ENCODE measurements at regions not wholly inside any gene's neighbourhood (a gene's known extent, or its start where the extent isn't known, plus 50 kb on each side); places are given as distances from the start of the nearest gene placed in this dataset.

- Histone ChIP-seq H3K9me3 (replicated peaks; ENCODE audit: low read length) (peaks cover 6% of the 10 kb centered on the region), H3K9ac (ENCODE audit: low read depth, low read length) (no peak overlapping the region), H3K36me3 (ENCODE audit: insufficient read depth, low read length) (no peaks in the 10 kb centered on the region), H3K4me2 (ENCODE audit: low read length) (no peak overlapping the region), H3K27me3 (ENCODE audit: control insufficient read depth, insufficient read depth, low read length) (no peaks in the 10 kb centered on the region), H3K4me1 (ENCODE audit: control insufficient read depth, insufficient read depth, low read length) (no peaks in the 10 kb centered on the region), H3K4me3 (ENCODE audit: low read length) (no peak overlapping the region)
Observed at GRCh38 chr5:165609871-165610270, 2104.5 kb downstream of the MAT2B start.

GRCh38 chr5:165616490-165617405 lies 2111.3 kb downstream of the MAT2B start:
- H3K9ac ChIP-seq (ENCODE audit: low read depth, low read length): no peak overlapping the region
- no peak overlapping the region for H3K4me3 ChIP-seq (ENCODE audit: low read length)
- H3K4me1 ChIP-seq (ENCODE audit: control insufficient read depth, insufficient read depth, low read length): no peaks in the 10 kb centered on the region
- H3K36me3 ChIP-seq (ENCODE audit: insufficient read depth, low read length): no peaks in the 10 kb centered on the region
- no peaks in the 10 kb centered on the region for H3K9me3 ChIP-seq (replicated peaks; ENCODE audit: low read length)
- no peaks in the 10 kb centered on the region for H3K27me3 ChIP-seq (ENCODE audit: control insufficient read depth, insufficient read depth, low read length)
- no peak overlapping the region for H3K4me2 ChIP-seq (ENCODE audit: low read length)

- Histone ChIP-seq H3K4me1 (ENCODE audit: control insufficient read depth, insufficient read depth, low read length) (no peaks in the 10 kb centered on the region), H3K4me2 (ENCODE audit: low read length) (no peak overlapping the region), H3K36me3 (ENCODE audit: insufficient read depth, low read length) (no peaks in the 10 kb centered on the region), H3K27me3 (ENCODE audit: control insufficient read depth, insufficient read depth, low read length) (no peaks in the 10 kb centered on the region), H3K9ac (ENCODE audit: low read depth, low read length) (no peak overlapping the region), H3K4me3 (ENCODE audit: low read length) (no peak overlapping the region), H3K9me3 (replicated peaks; ENCODE audit: low read length) (no peaks in the 10 kb centered on the region)
Observed at GRCh38 chr5:165617491-165617890, 2112.1 kb downstream of the MAT2B start.

GRCh38 chr5:165620394-165620793 lies 2115.0 kb downstream of the MAT2B start:
- no peaks in the 10 kb centered on the region for H3K27me3 ChIP-seq (ENCODE audit: control insufficient read depth, insufficient read depth, low read length)
- no peaks in the 10 kb centered on the region for H3K9me3 ChIP-seq (replicated peaks; ENCODE audit: low read length)
- no peak overlapping the region for H3K4me2 ChIP-seq (ENCODE audit: low read length)
- no peaks in the 10 kb centered on the region for H3K4me1 ChIP-seq (ENCODE audit: control insufficient read depth, insufficient read depth, low read length)
- H3K4me3 ChIP-seq (ENCODE audit: low read length): no peak overlapping the region
- H3K9ac ChIP-seq (ENCODE audit: low read depth, low read length): no peak overlapping the region
- H3K36me3 ChIP-seq (ENCODE audit: insufficient read depth, low read length): no peaks in the 10 kb centered on the region

- Histone ChIP-seq H3K9ac (ENCODE audit: low read depth, low read length) (no peak overlapping the region), H3K4me1 (ENCODE audit: control insufficient read depth, insufficient read depth, low read length) (no peaks in the 10 kb centered on the region), H3K4me2 (ENCODE audit: low read length) (no peak overlapping the region), H3K4me3 (ENCODE audit: low read length) (no peak overlapping the region), H3K9me3 (replicated peaks; ENCODE audit: low read length) (peaks cover 2% of the 10 kb centered on the region), H3K27me3 (ENCODE audit: control insufficient read depth, insufficient read depth, low read length) (no peaks in the 10 kb centered on the region), H3K36me3 (ENCODE audit: insufficient read depth, low read length) (no peaks in the 10 kb centered on the region)
Observed at GRCh38 chr5:165622864-165623536, 2117.6 kb downstream of the MAT2B start.

- no peaks in the 10 kb centered on the region for H3K27me3 ChIP-seq (ENCODE audit: control insufficient read depth, insufficient read depth, low read length)
- no peak overlapping the region for H3K4me3 ChIP-seq (ENCODE audit: low read length)
- H3K4me2 ChIP-seq (ENCODE audit: low read length): no peak overlapping the region
- H3K36me3 ChIP-seq (ENCODE audit: insufficient read depth, low read length): no peaks in the 10 kb centered on the region
- no peak overlapping the region for H3K9ac ChIP-seq (ENCODE audit: low read depth, low read length)
- H3K4me1 ChIP-seq (ENCODE audit: control insufficient read depth, insufficient read depth, low read length): no peaks in the 10 kb centered on the region
- H3K9me3 ChIP-seq (replicated peaks; ENCODE audit: low read length): peaks cover 2% of the 10 kb centered on the region
Observed at GRCh38 chr5:165624166-165624946, 2118.9 kb downstream of the MAT2B start.

- H3K36me3 ChIP-seq (ENCODE audit: insufficient read depth, low read length): no peaks in the 10 kb centered on the region
- no peak overlapping the region for H3K9ac ChIP-seq (ENCODE audit: low read depth, low read length)
- H3K4me1 ChIP-seq (ENCODE audit: control insufficient read depth, insufficient read depth, low read length): no peaks in the 10 kb centered on the region
- H3K4me3 ChIP-seq (ENCODE audit: low read length): no peak overlapping the region
- no peak overlapping the region for H3K4me2 ChIP-seq (ENCODE audit: low read length)
- no peaks in the 10 kb centered on the region for H3K27me3 ChIP-seq (ENCODE audit: control insufficient read depth, insufficient read depth, low read length)
- peaks cover 2% of the 10 kb centered on the region for H3K9me3 ChIP-seq (replicated peaks; ENCODE audit: low read length)
Observed at GRCh38 chr5:165626161-165626560, 2120.7 kb downstream of the MAT2B start.

GRCh38 chr5:165627548-165628170 lies 2122.2 kb downstream of the MAT2B start:
- no peaks in the 10 kb centered on the region for H3K4me1 ChIP-seq (ENCODE audit: control insufficient read depth, insufficient read depth, low read length)
- H3K9me3 ChIP-seq (replicated peaks; ENCODE audit: low read length): peaks cover 2% of the 10 kb centered on the region
- no peak overlapping the region for H3K9ac ChIP-seq (ENCODE audit: low read depth, low read length)
- no peak overlapping the region for H3K4me2 ChIP-seq (ENCODE audit: low read length)
- H3K36me3 ChIP-seq (ENCODE audit: insufficient read depth, low read length): no peaks in the 10 kb centered on the region
- H3K27me3 ChIP-seq (ENCODE audit: control insufficient read depth, insufficient read depth, low read length): no peaks in the 10 kb centered on the region
- no peak overlapping the region for H3K4me3 ChIP-seq (ENCODE audit: low read length)

GRCh38 chr5:165630261-165630778 lies 2124.9 kb downstream of the MAT2B start:
- Histone ChIP-seq H3K9me3 (replicated peaks; ENCODE audit: low read length) (peaks cover 2% of the 10 kb centered on the region), H3K27me3 (ENCODE audit: control insufficient read depth, insufficient read depth, low read length) (no peaks in the 10 kb centered on the region), H3K9ac (ENCODE audit: low read depth, low read length) (no peak overlapping the region), H3K4me1 (ENCODE audit: control insufficient read depth, insufficient read depth, low read length) (no peaks in the 10 kb centered on the region), H3K4me2 (ENCODE audit: low read length) (no peak overlapping the region), H3K4me3 (ENCODE audit: low read length) (no peak overlapping the region), H3K36me3 (ENCODE audit: insufficient read depth, low read length) (no peaks in the 10 kb centered on the region)

GRCh38 chr5:165631235-165631634 lies 2125.8 kb downstream of the MAT2B start:
- H3K27me3 ChIP-seq (ENCODE audit: control insufficient read depth, insufficient read depth, low read length): no peaks in the 10 kb centered on the region
- no peak overlapping the region for H3K4me3 ChIP-seq (ENCODE audit: low read length)

GRCh38 chr5:165642366-165642765 lies 2136.9 kb downstream of the MAT2B start:
- no peak overlapping the region for H3K4me2 ChIP-seq (ENCODE audit: low read length)
- no peaks in the 10 kb centered on the region for H3K4me1 ChIP-seq (ENCODE audit: control insufficient read depth, insufficient read depth, low read length)
- no peak overlapping the region for H3K9ac ChIP-seq (ENCODE audit: low read depth, low read length)
- peaks cover 3% of the 10 kb centered on the region for H3K9me3 ChIP-seq (replicated peaks; ENCODE audit: low read length)
- no peak overlapping the region for H3K4me3 ChIP-seq (ENCODE audit: low read length)
- H3K27me3 ChIP-seq (ENCODE audit: control insufficient read depth, insufficient read depth, low read length): no peaks in the 10 kb centered on the region
- no peaks in the 10 kb centered on the region for H3K36me3 ChIP-seq (ENCODE audit: insufficient read depth, low read length)

More at GRCh38 chr5:165631235-165631634, 2125.8 kb downstream of the MAT2B start:
- peaks cover 2% of the 10 kb centered on the region for H3K9me3 ChIP-seq (replicated peaks; ENCODE audit: low read length)
- H3K4me1 ChIP-seq (ENCODE audit: control insufficient read depth, insufficient read depth, low read length): no peaks in the 10 kb centered on the region
- H3K9ac ChIP-seq (ENCODE audit: low read depth, low read length): no peak overlapping the region
- no peaks in the 10 kb centered on the region for H3K36me3 ChIP-seq (ENCODE audit: insufficient read depth, low read length)
- H3K4me2 ChIP-seq (ENCODE audit: low read length): no peak overlapping the region
